ENCODE measurements at regions not wholly inside any gene's neighbourhood (a gene's known extent, or its start where the extent isn't known, plus 50 kb on each side); places are given as distances from the start of the nearest gene placed in this dataset.

DNA sequence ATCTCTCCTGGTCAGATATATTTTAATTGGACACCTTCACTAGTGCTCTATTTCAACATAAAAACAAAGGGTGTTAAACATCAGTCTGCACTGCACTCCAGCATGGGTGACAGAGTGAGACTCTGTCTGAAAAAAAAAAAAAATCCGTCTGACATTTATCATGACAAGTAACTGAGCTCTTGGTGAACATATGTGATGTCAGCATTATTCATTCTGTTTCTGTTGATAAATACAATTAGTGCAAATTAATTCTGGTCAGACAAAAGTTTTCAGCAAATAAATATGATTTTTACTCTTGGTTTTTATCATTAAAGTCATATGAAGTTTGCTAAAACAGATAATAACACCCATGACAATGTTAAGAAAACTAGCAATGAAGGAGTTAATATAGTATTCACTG lies 692.8 kb upstream of the GRM3 start:
- H3K79me2 ChIP-seq (ENCODE audit: control insufficient read depth, insufficient read depth, low read length) = no peaks in the 10 kb centered on the region
- H3K4me3 ChIP-seq (ENCODE audit: control insufficient read depth in 2 of 3, extremely low read depth in 1 of 3, insufficient read depth in 2 of 3, low read depth in 1 of 3, low read length in 3 of 3) = no peak overlapping the region
- TF ChIP-seq EZH2 (IDR thresholded peaks at IDR 0.05; ENCODE audit: low read length) = no peak
- TF ChIP-seq, protein P1, sequence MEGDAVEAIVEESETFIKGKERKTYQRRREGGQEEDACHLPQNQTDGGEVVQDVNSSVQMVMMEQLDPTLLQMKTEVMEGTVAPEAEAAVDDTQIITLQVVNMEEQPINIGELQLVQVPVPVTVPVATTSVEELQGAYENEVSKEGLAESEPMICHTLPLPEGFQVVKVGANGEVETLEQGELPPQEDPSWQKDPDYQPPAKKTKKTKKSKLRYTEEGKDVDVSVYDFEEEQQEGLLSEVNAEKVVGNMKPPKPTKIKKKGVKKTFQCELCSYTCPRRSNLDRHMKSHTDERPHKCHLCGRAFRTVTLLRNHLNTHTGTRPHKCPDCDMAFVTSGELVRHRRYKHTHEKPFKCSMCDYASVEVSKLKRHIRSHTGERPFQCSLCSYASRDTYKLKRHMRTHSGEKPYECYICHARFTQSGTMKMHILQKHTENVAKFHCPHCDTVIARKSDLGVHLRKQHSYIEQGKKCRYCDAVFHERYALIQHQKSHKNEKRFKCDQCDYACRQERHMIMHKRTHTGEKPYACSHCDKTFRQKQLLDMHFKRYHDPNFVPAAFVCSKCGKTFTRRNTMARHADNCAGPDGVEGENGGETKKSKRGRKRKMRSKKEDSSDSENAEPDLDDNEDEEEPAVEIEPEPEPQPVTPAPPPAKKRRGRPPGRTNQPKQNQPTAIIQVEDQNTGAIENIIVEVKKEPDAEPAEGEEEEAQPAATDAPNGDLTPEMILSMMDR (optimal IDR thresholded peaks at IDR 0.05 in 1 of 3, IDR thresholded peaks at IDR 0.05 in 1 of 3, conservative IDR thresholded peaks at IDR 0.05 in 1 of 3; ENCODE audit: extremely low read depth in 1 of 3, insufficient read depth in 2 of 3, low read length in 3 of 3) = no peak
- no peaks in the 10 kb centered on the region for H3K9me3 ChIP-seq (ENCODE audit: control insufficient read depth, low read depth, low read length)
- no peak overlapping the region for H3K27ac ChIP-seq (ENCODE audit: control insufficient read depth, insufficient read depth, low read length)
- dilution Hi-C loops (cut with MboI; ENCODE audit: extremely low pct_ligation_motif_present, low sequenced_read_pairs) = no loop called here
- no peaks in the 10 kb centered on the region for H3K4me1 ChIP-seq (ENCODE audit: control insufficient read depth, extremely low read depth, insufficient read depth, low read length)
- H3K4me2 ChIP-seq (ENCODE audit: control insufficient read depth, extremely low read depth, insufficient read depth, low read depth, low read length) = no peak overlapping the region
- FAIRE-seq (no peak), DNase-seq (ENCODE audit: low read depth, low spot score) (no peak)
- no peak overlapping the region for H2AFZ ChIP-seq (ENCODE audit: control insufficient read depth, low read length)
- no peak overlapping the region for H3K9ac ChIP-seq (ENCODE audit: control insufficient read depth, extremely low read depth, insufficient read depth, low read length)
- H3K36me3 ChIP-seq (ENCODE audit: control insufficient read depth in 2 of 2, extremely low read depth in 1 of 2, insufficient read depth in 2 of 2, low read length in 2 of 2) = no peaks in the 10 kb centered on the region
- no peaks in the 10 kb centered on the region for H3K9me1 ChIP-seq (ENCODE audit: control insufficient read depth, extremely low read depth, insufficient read depth, low read length)
- H3K27me3 ChIP-seq (ENCODE audit: control insufficient read depth, extremely low read depth, insufficient read depth, low read length) = no peaks in the 10 kb centered on the region
- H4K20me1 ChIP-seq (ENCODE audit: control insufficient read depth, extremely low read depth, insufficient read depth, low read length) = no peaks in the 10 kb centered on the region

DNA sequence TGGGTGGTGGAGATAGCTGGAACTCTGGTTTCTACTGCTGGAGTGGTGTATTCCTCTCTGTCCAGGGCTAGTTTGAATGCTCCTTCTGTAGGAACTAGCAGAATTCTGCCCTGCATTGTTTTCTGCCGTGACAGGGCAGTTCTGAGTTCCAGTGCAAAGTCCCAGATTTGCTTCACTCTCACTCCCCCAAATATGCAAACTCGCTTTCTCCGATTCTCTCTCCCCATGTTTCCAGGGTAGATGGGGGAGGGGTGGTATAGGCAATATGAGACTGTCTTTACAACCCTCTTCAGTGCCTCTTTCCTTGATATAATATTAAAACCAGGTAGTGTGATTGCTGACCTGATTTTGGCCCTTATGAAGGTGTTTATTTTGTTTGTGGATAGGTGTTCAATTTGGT lies 693.3 kb upstream of the GRM3 start:
- Histone ChIP-seq H3K4me3 (ENCODE audit: control insufficient read depth in 2 of 3, extremely low read depth in 1 of 3, insufficient read depth in 2 of 3, low read depth in 1 of 3, low read length in 3 of 3) (no peak overlapping the region), H3K4me2 (ENCODE audit: control insufficient read depth, extremely low read depth, insufficient read depth, low read depth, low read length) (no peak overlapping the region), H3K9ac (ENCODE audit: control insufficient read depth, extremely low read depth, insufficient read depth, low read length) (no peak overlapping the region), H3K9me3 (ENCODE audit: control insufficient read depth, low read depth, low read length) (no peaks in the 10 kb centered on the region), H2AFZ (ENCODE audit: control insufficient read depth, low read length) (no peak overlapping the region), H3K27ac (ENCODE audit: control insufficient read depth, insufficient read depth, low read length) (no peak overlapping the region), H3K27me3 (ENCODE audit: control insufficient read depth, extremely low read depth, insufficient read depth, low read length) (no peaks in the 10 kb centered on the region), H3K36me3 (ENCODE audit: control insufficient read depth in 2 of 2, extremely low read depth in 1 of 2, insufficient read depth in 2 of 2, low read length in 2 of 2) (no peaks in the 10 kb centered on the region), H3K4me1 (ENCODE audit: control insufficient read depth, extremely low read depth, insufficient read depth, low read length) (no peaks in the 10 kb centered on the region), H4K20me1 (ENCODE audit: control insufficient read depth, extremely low read depth, insufficient read depth, low read length) (no peaks in the 10 kb centered on the region), H3K79me2 (ENCODE audit: control insufficient read depth, insufficient read depth, low read length) (no peaks in the 10 kb centered on the region), H3K9me1 (ENCODE audit: control insufficient read depth, extremely low read depth, insufficient read depth, low read length) (no peaks in the 10 kb centered on the region)
- no peak for TF ChIP-seq EZH2 (IDR thresholded peaks at IDR 0.05; ENCODE audit: low read length)
- TF ChIP-seq, protein P1 (optimal IDR thresholded peaks at IDR 0.05 in 1 of 3, IDR thresholded peaks at IDR 0.05 in 1 of 3, conservative IDR thresholded peaks at IDR 0.05 in 1 of 3; ENCODE audit: extremely low read depth in 1 of 3, insufficient read depth in 2 of 3, low read length in 3 of 3) = no peak
- no peak for FAIRE-seq
- no peak for DNase-seq (ENCODE audit: low read depth, low spot score)
- dilution Hi-C loops (cut with MboI; ENCODE audit: extremely low pct_ligation_motif_present, low sequenced_read_pairs) = no loop called here

All from keratinocyte (primary cell).